Endothelial cell of umbilical vein (primary cell): ENCODE measurements at regions not wholly inside any gene's neighbourhood (a gene's known extent, or its start where the extent isn't known, plus 50 kb on each side); places are given as distances from the start of the nearest gene placed in this dataset.

Experiments
- BruUV-seq: library from RNA; stranded (reverse); fragments of 400-500 nt; replicated peaks from 2 replicates; lab custom pipeline; 2021; lab: Mats Ljungman, UMichigan
- CTCF ChIA-PET: fragments of 300-600, 350-600 bp; sonication (Branson Sonifier 250); formaldehyde crosslinking; loops from one replicate; lab custom pipeline; 2021; ENCODE audit warnings: antibody characterized with exemption, inconsistent platforms; lab: Charles Lee
- POLR2A ChIA-PET: fragments of 300-600, 350-600 bp; sonication (Branson Sonifier 250); formaldehyde crosslinking; loops from one replicate; lab custom pipeline; 2021; ENCODE audit warnings: antibody characterized with exemption, inconsistent platforms; lab: Charles Lee
- DNase-seq: peaks from one replicate; pipeline ENCODE4 v3.0.0-alpha.2; 2011; ENCODE audit warnings: low read depth, low spot score
- FAIRE-seq: peaks from 2 replicates; lab custom pipeline; 2011; peaks lifted over from hg19 to GRCh38; lab: Jason Lieb, UNC
- H2AFZ ChIP-seq: 2 replicates; pipeline ENCODE4 v1.6.0; 2012; ENCODE audit warnings: low read depth, low read length, control low read depth, inconsistent platforms
- H3K27ac ChIP-seq: 2 replicates; pipeline ENCODE4 v1.5.1; 2011; ENCODE audit warnings: low read depth, mild to moderate bottlenecking, control low read depth, low read length, moderate library complexity; ENCODE audit not compliant: insufficient read depth
- H3K27me3 ChIP-seq, 2 experiments: 2 replicates each; pipeline versions ENCODE4 v1.6.0 to v1.6.1; 2011; ENCODE audit warnings: low read length in 2 of 2, mixed read lengths in 1 of 2; ENCODE audit not compliant: control insufficient read depth in 2 of 2, insufficient read depth in 2 of 2
- H3K36me3 ChIP-seq, 2 experiments: 2 replicates in 1 of 2; 3 replicates in 1 of 2; pipeline ENCODE4 v1.5.1; 2011; ENCODE audit warnings: low read length in 2 of 2, mild to moderate bottlenecking in 1 of 2, moderate library complexity in 1 of 2; ENCODE audit not compliant: control insufficient read depth in 2 of 2, insufficient read depth in 2 of 2; ENCODE audit errors: extremely low read depth in 1 of 2
- H3K4me1 ChIP-seq: 3 replicates; pipeline ENCODE4 v1.5.1; 2011; ENCODE audit warnings: mild to moderate bottlenecking, low read length; ENCODE audit not compliant: control insufficient read depth, insufficient read depth; ENCODE audit errors: extremely low read depth
- H3K4me2 ChIP-seq: 2 replicates; pipeline ENCODE4 v1.6.1; 2011; ENCODE audit warnings: low read length, control low read depth, mixed read lengths; ENCODE audit not compliant: insufficient read depth
- H3K4me3 ChIP-seq, 3 experiments: fragments of 200-600 bp in 1 of 3; sonication (generic), shearing (Covaris generic) in 1 of 3; replicated peaks in 1 of 3; 2 replicates each; pipeline ENCODE4 v1.5.1; 2011 to 2016; ENCODE audit warnings: control low read depth in 3 of 3, low read length in 3 of 3, mild to moderate bottlenecking in 2 of 3, inconsistent platforms in 1 of 3, low read depth in 1 of 3, moderate library complexity in 1 of 3; ENCODE audit not compliant: insufficient read depth in 1 of 3
- H3K79me2 ChIP-seq: 2 replicates; pipeline ENCODE4 v1.6.0; 2012; ENCODE audit warnings: low read length, inconsistent platforms; ENCODE audit not compliant: control insufficient read depth, insufficient read depth
- H3K9ac ChIP-seq: replicated peaks from 2 replicates; pipeline ENCODE3; 2011; ENCODE audit warnings: low read length, control low read depth; ENCODE audit not compliant: insufficient read depth; ENCODE audit errors: extremely low read depth
- H3K9me1 ChIP-seq: replicated peaks from 3 replicates; pipeline ENCODE4 v1.6.0; 2011; ENCODE audit warnings: mild to moderate bottlenecking, low read length; ENCODE audit not compliant: control insufficient read depth, insufficient read depth; ENCODE audit errors: extremely low read depth
- H3K9me3 ChIP-seq: replicated peaks from 2 replicates; pipeline ENCODE4 v1.5.1; 2012; ENCODE audit warnings: low read length, inconsistent platforms; ENCODE audit not compliant: control insufficient read depth, insufficient read depth
- H4K20me1 ChIP-seq: replicated peaks from 2 replicates; pipeline ENCODE3; 2011; ENCODE audit warnings: mild to moderate bottlenecking, low read length; ENCODE audit not compliant: control insufficient read depth, insufficient read depth; ENCODE audit errors: extremely low read depth
- EZH2 ChIP-seq: IDR thresholded peaks from 2 replicates; pipeline ENCODE4 v1.6.1; 2012; ENCODE audit warnings: borderline replicate concordance, low read depth, mild to moderate bottlenecking, moderate library complexity, low read length, inconsistent platforms; ENCODE audit not compliant: severe bottlenecking
- FOS ChIP-seq: IDR thresholded peaks from 2 replicates; pipeline ENCODE4 v1.6.1; 2011; ENCODE audit warnings: mild to moderate bottlenecking, low read length, moderate library complexity, borderline replicate concordance; ENCODE audit not compliant: insufficient read depth
- GATA2 ChIP-seq: IDR thresholded peaks from 2 replicates; pipeline ENCODE4 v1.7.0; 2011; ENCODE audit warnings: low read depth, mild to moderate bottlenecking, moderate library complexity, mixed read lengths, low read length; ENCODE audit not compliant: insufficient read length, insufficient read depth
- JUN ChIP-seq: IDR thresholded peaks from 2 replicates; pipeline ENCODE4 v1.6.1; 2011; ENCODE audit warnings: borderline replicate concordance, low read depth; ENCODE audit not compliant: insufficient read length, insufficient read depth
- MYC ChIP-seq: IDR thresholded peaks from one replicate; pipeline ENCODE4 v1.6.1; 2011; ENCODE audit warnings: mild to moderate bottlenecking, low read depth, low read length
- POLR2A ChIP-seq: IDR thresholded peaks from 2 replicates; pipeline ENCODE4 v1.6.1; 2012; ENCODE audit warnings: low read depth, mild to moderate bottlenecking, control low read depth, low read length
- POLR2AphosphoS5 ChIP-seq: IDR thresholded peaks from 2 replicates; pipeline ENCODE4 v1.6.1; 2012; ENCODE audit warnings: low read depth, mild to moderate bottlenecking, control low read depth, low read length, moderate library complexity; ENCODE audit not compliant: insufficient read depth
- dilution Hi-C: fragments of 300-500 bp; cut with MboI; formaldehyde crosslinking; loops from one replicate; pipeline ENCODE4 v1.15.0; 2019; ENCODE audit warnings: low sequenced_read_pairs; ENCODE audit not compliant: extremely low pct_ligation_motif_present
- intact Hi-C: fragments of 100-400 bp; cut with micrococcal nuclease; formaldehyde crosslinking; loops from one replicate; pipeline ENCODE4 v1.10.0; 2022
- TF ChIP-seq, protein P1 (sequence below), 2 donors: IDR thresholded peaks; 1 replicate in 1 of 2; 2 replicates in 1 of 2; pipeline ENCODE4 v1.5.1; 2011; ENCODE audit warnings: low read length in 2 of 2, mild to moderate bottlenecking in 2 of 2, moderate library complexity in 2 of 2, control low read depth in 1 of 2, inconsistent platforms in 1 of 2, low read depth in 1 of 2; ENCODE audit not compliant: insufficient read depth in 1 of 2; ENCODE audit errors: extremely low read depth in 1 of 2
- TF ChIP-seq, protein P2 (sequence below): IDR thresholded peaks from 2 replicates; pipeline ENCODE4 v1.6.1; 2011; ENCODE audit not compliant: insufficient read depth, insufficient read length

DNA sequence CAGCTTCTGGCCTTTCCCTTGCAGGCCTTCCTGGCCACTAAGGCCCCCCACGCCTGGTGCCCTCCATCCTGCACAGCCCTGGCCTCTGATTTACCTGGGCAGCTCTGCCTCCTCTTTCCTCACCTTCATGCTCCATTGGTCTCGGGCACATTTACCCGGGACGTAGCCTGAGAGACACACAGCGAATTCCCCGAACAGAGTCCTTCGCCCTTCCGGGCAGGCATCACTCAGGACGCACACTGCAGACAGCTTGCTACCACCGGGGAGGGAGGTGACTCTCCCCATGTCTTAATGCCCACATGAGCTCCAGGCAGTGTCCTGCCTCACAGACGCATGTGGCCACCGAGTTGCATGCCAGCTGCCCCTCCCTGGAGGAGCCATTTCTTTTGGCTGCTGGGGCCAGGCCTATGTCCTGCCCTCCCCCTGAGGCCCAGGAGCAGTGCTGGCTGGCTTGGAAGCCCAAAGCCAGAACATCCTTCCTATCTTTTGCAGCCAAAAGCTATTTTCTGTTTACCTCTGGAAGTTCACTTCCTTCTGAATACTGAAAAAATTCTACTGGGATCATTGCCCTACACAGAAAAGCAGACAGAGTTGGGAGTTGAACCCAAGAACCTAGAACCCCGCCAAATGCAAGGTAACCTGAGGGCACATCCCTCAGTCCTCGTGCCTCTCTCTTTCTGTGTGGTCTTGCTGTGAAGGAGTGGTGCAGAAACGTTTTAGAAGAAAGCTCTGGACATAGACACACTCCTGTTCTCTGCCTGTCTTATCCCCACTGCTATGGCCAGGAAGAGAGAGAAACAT is 209.5 kb downstream of the TOMM20 start:
- BruUV-seq = no TSS peak
- Histone ChIP-seq H2AFZ (no peak overlapping the region), H3K79me2 (no peaks in the 10 kb centered on the region), H3K27ac (peak overlapping the region; percentile 95), H3K4me3 (no peak overlapping the region), H3K9me1 (no peaks in the 10 kb centered on the region), H3K9ac (peak overlapping the region; percentile 75), H3K9me3 (no peaks in the 10 kb centered on the region), H3K27me3 (no peaks in the 10 kb centered on the region), H3K4me1 (peaks cover 40% of the 10 kb centered on the region), H3K4me2 (no peak overlapping the region), H3K36me3 (no peaks in the 10 kb centered on the region), H4K20me1 (no peaks in the 10 kb centered on the region)
- intact Hi-C loops = loop anchor here (1.0 to 2.0 kb wide), 16 partner anchors 25 to 420 kb away; no protein-coding TSS in a partner anchor
- dilution Hi-C loops = no loop called here
- peak; percentile 61 for DNase-seq
- no peak for TF ChIP-seq MYC
- TF ChIP-seq POLR2A = no peak
- no peak for TF ChIP-seq JUN
- TF ChIP-seq GATA2 = no peak
- TF ChIP-seq, protein P1, sequence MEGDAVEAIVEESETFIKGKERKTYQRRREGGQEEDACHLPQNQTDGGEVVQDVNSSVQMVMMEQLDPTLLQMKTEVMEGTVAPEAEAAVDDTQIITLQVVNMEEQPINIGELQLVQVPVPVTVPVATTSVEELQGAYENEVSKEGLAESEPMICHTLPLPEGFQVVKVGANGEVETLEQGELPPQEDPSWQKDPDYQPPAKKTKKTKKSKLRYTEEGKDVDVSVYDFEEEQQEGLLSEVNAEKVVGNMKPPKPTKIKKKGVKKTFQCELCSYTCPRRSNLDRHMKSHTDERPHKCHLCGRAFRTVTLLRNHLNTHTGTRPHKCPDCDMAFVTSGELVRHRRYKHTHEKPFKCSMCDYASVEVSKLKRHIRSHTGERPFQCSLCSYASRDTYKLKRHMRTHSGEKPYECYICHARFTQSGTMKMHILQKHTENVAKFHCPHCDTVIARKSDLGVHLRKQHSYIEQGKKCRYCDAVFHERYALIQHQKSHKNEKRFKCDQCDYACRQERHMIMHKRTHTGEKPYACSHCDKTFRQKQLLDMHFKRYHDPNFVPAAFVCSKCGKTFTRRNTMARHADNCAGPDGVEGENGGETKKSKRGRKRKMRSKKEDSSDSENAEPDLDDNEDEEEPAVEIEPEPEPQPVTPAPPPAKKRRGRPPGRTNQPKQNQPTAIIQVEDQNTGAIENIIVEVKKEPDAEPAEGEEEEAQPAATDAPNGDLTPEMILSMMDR (IDR thresholded peaks at IDR 0.05; ENCODE audit: extremely low read depth in 1 of 2, insufficient read depth in 1 of 2, low read depth in 1 of 2, low read length in 2 of 2) = no peak
- TF ChIP-seq POLR2AphosphoS5 = no peak
- no peak for TF ChIP-seq FOS
- TF ChIP-seq EZH2 = no peak
- TF ChIP-seq, protein P2, sequence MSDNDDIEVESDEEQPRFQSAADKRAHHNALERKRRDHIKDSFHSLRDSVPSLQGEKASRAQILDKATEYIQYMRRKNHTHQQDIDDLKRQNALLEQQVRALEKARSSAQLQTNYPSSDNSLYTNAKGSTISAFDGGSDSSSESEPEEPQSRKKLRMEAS = no peak
- ChIA-PET CTCF (interaction anchor here (1.0 to 2.9 kb wide), 8 partner anchors 7 to 321 kb away, joined by 3 to 22 read pairs (median 5); no protein-coding TSS in a partner anchor), POLR2A (interaction anchor here (0.8 to 2.0 kb wide), 4 partner anchors 25 to 195 kb away, joined by 3 to 8 read pairs (median 5); no protein-coding TSS in a partner anchor)
- FAIRE-seq = no peak
